ENCODE measurements at regions not wholly inside any gene's neighbourhood (a gene's known extent, or its start where the extent isn't known, plus 50 kb on each side); places are given as distances from the start of the nearest gene placed in this dataset.

DNA sequence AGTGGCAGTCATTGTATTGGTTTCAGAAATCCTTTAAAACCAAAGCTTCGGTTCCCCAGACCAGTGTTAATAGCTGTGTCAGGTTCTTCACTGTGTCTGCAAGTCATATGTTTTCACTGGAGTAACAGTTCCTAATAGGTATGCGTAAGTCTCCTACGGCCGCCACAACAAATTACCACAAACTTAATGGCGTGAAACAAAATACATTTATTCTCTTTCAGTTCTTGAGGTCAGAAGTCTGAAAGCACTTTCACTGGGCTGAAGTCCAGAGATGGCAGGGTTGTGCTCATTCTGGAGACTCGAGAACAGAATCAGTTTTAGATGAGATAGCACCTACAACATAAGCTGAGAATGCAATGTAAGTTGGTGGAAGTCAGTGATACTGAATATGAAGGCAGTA, 556.2 kb downstream of the TLE4 start:
- 89% methylated on average over 6 of the region's 6 CpGs for WGBS

GRCh38 chr9:80125731-80126264, 554.0 kb downstream of the TLE4 start:
- Histone ChIP-seq H3K27me3 (no peaks in the 10 kb centered on the region), H3K36me3 (no peaks in the 10 kb centered on the region), H3K4me1 (no peaks in the 10 kb centered on the region), H3K9me3 (no peaks in the 10 kb centered on the region), H3K27ac (replicated peaks in 1 of 4) (no peak overlapping the region), H3K4me3 (no peak overlapping the region)
- TF ChIP-seq, protein P1, sequence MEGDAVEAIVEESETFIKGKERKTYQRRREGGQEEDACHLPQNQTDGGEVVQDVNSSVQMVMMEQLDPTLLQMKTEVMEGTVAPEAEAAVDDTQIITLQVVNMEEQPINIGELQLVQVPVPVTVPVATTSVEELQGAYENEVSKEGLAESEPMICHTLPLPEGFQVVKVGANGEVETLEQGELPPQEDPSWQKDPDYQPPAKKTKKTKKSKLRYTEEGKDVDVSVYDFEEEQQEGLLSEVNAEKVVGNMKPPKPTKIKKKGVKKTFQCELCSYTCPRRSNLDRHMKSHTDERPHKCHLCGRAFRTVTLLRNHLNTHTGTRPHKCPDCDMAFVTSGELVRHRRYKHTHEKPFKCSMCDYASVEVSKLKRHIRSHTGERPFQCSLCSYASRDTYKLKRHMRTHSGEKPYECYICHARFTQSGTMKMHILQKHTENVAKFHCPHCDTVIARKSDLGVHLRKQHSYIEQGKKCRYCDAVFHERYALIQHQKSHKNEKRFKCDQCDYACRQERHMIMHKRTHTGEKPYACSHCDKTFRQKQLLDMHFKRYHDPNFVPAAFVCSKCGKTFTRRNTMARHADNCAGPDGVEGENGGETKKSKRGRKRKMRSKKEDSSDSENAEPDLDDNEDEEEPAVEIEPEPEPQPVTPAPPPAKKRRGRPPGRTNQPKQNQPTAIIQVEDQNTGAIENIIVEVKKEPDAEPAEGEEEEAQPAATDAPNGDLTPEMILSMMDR (IDR thresholded peaks at IDR 0.05) = no peak
- no peak for TF ChIP-seq EP300 (IDR thresholded peaks at IDR 0.05)
- TF ChIP-seq POLR2A (IDR thresholded peaks at IDR 0.05; ENCODE audit: low read depth) = no peak
- TF ChIP-seq POLR2AphosphoS5 (IDR thresholded peaks at IDR 0.05) = no peak
- intact Hi-C loops (cut with DNase I) = no loop called here
- WGBS = 67% methylated on average over 3 of the region's 3 CpGs
- no peak for DNase-seq (ENCODE audit: extremely low spot score)

More for the DNA sequence above, 556.2 kb downstream of the TLE4 start:
- no peak overlapping the region for H3K4me3 ChIP-seq
- intact Hi-C loops (cut with DNase I) = no loop called here
- no peak for DNase-seq (ENCODE audit: extremely low spot score)
- TF ChIP-seq, protein P1 (IDR thresholded peaks at IDR 0.05) = no peak
- TF ChIP-seq EP300 (IDR thresholded peaks at IDR 0.05) (no peak), POLR2A (IDR thresholded peaks at IDR 0.05; ENCODE audit: low read depth) (no peak), POLR2AphosphoS5 (IDR thresholded peaks at IDR 0.05) (no peak)
- no peak overlapping the region for H3K27ac ChIP-seq (replicated peaks in 1 of 4)
- no peaks in the 10 kb centered on the region for H3K9me3 ChIP-seq
- H3K36me3 ChIP-seq = no peaks in the 10 kb centered on the region
- H3K4me1 ChIP-seq = no peaks in the 10 kb centered on the region
- no peaks in the 10 kb centered on the region for H3K27me3 ChIP-seq

- 83% methylated on average over 3 of the region's 3 CpGs for WGBS
- Histone ChIP-seq H3K36me3 (no peaks in the 10 kb centered on the region), H3K4me3 (no peak overlapping the region), H3K4me1 (no peaks in the 10 kb centered on the region), H3K27ac (replicated peaks in 1 of 4) (no peak overlapping the region), H3K27me3 (no peaks in the 10 kb centered on the region), H3K9me3 (peaks cover 0 to 11% (median 7%) of the 10 kb centered on the region in 4 donors)
- TF ChIP-seq, protein P1 (IDR thresholded peaks at IDR 0.05) = no peak
- no peak for TF ChIP-seq EP300 (IDR thresholded peaks at IDR 0.05)
- DNase-seq (ENCODE audit: extremely low spot score) = no peak
- intact Hi-C loops (cut with DNase I) = no loop called here
Observed at GRCh38 chr9:80117031-80117430, 545.3 kb downstream of the TLE4 start.

DNA sequence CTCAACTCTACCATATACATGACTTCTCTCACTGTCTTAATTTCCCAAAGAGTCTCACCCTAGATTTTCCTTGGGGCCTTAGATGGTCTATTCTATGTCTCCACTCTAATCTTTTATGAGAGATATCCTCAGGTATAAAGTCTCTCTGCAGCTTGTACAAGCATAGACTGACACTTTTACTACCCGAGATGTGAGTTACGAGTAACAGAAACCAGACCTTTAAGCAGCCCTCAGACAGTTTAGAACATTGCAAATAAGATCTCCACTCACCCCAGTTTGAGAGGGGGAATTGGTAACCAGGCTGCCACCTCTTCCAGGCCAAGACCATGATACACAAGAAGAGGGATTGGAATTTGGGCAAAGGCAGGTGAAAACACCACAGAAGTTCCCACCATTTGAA, 542.5 kb downstream of the TLE4 start:
- WGBS = 45% methylated on average over 2 of the region's 2 CpGs
- no peaks in the 10 kb centered on the region for H3K4me1 ChIP-seq
- intact Hi-C loops (cut with DNase I) = no loop called here
- H3K4me3 ChIP-seq = no peak overlapping the region
- peaks cover 0 to 11% (median 7%) of the 10 kb centered on the region in 4 donors for H3K9me3 ChIP-seq
- TF ChIP-seq EP300 (IDR thresholded peaks at IDR 0.05) = no peak
- TF ChIP-seq POLR2A (IDR thresholded peaks at IDR 0.05; ENCODE audit: low read depth) = no peak
- DNase-seq (ENCODE audit: extremely low spot score) = no peak
- H3K27me3 ChIP-seq = no peaks in the 10 kb centered on the region
- H3K36me3 ChIP-seq = no peaks in the 10 kb centered on the region
- no peak overlapping the region for H3K27ac ChIP-seq (replicated peaks in 1 of 4)

- WGBS = 47% methylated on average over 3 of the region's 3 CpGs
- intact Hi-C loops (cut with DNase I) = no loop called here
- DNase-seq (ENCODE audit: extremely low spot score) = no peak
- Histone ChIP-seq H3K27ac (replicated peaks in 1 of 4) (no peak overlapping the region), H3K36me3 (no peaks in the 10 kb centered on the region), H3K4me3 (no peak overlapping the region), H3K4me1 (no peaks in the 10 kb centered on the region), H3K9me3 (peaks cover 0 to 3% (median 0%) of the 10 kb centered on the region in 4 donors), H3K27me3 (no peaks in the 10 kb centered on the region)
- TF ChIP-seq POLR2AphosphoS5 (IDR thresholded peaks at IDR 0.05) (no peak), POLR2A (IDR thresholded peaks at IDR 0.05; ENCODE audit: low read depth) (no peak), EP300 (IDR thresholded peaks at IDR 0.05) (no peak)
- TF ChIP-seq, protein P1 (IDR thresholded peaks at IDR 0.05) = no peak
Observed at GRCh38 chr9:80107931-80108660, 536.3 kb downstream of the TLE4 start.
